ENCODE measurements at regions not wholly inside any gene's neighbourhood (a gene's known extent, or its start where the extent isn't known, plus 50 kb on each side); places are given as distances from the start of the nearest gene placed in this dataset.
"Not testable (repeated sequence)": the region's sequence is repeated elsewhere in the genome, so short reads cannot be mapped to it uniquely, and the experiment has no call there.

DNA sequence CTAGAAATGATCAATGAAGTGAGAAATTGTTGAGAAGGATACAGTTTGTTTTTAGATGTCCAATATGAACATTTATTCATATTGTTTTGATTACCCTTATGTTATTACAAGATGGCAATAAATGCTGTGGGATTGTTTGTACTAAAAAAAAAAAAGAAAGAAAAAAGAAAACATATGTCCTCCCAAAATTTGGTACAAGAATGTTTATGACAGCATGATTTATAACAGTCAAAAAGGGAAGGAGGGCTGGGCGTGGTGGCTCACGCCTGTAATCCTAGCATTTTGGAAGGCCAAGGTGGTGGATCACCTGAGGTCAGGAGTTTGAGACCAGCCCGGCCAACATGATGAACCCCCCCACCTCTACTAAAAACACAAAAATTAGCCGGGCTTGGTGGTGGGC is 78.5 kb upstream of the ID2 start:
- H3K27me3 ChIP-seq (ENCODE audit: low read depth, low read length); H3K36me3 ChIP-seq (ENCODE audit: control insufficient read depth in 1 of 2, insufficient read depth in 2 of 2, low read length in 2 of 2); H3K4me1 ChIP-seq (ENCODE audit: control insufficient read depth in 1 of 2, insufficient read depth in 2 of 2, low read length in 2 of 2); H3K9me3 ChIP-seq (ENCODE audit: control insufficient read depth in 1 of 2, low read length in 2 of 2); H3K4me3 ChIP-seq (ENCODE audit: low read depth in 1 of 2, low read length in 2 of 2); H3K27ac ChIP-seq (ENCODE audit: low read length): not testable (repeated sequence)

- Histone ChIP-seq H3K36me3 (ENCODE audit: control insufficient read depth in 1 of 2, insufficient read depth in 2 of 2, low read length in 2 of 2) (no peaks in the 10 kb centered on the region), H3K27ac (ENCODE audit: low read length) (no peak overlapping the region), H3K4me1 (ENCODE audit: control insufficient read depth in 1 of 2, insufficient read depth in 2 of 2, low read length in 2 of 2) (no peaks in the 10 kb centered on the region), H3K9me3 (ENCODE audit: control insufficient read depth in 1 of 2, low read length in 2 of 2) (no peaks in the 10 kb centered on the region), H3K4me3 (ENCODE audit: low read depth in 1 of 2, low read length in 2 of 2) (no peak overlapping the region), H3K27me3 (ENCODE audit: low read depth, low read length) (no peaks in the 10 kb centered on the region)
Observed at GRCh38 chr2:8604262-8604661, 77.6 kb upstream of the ID2 start.

DNA sequence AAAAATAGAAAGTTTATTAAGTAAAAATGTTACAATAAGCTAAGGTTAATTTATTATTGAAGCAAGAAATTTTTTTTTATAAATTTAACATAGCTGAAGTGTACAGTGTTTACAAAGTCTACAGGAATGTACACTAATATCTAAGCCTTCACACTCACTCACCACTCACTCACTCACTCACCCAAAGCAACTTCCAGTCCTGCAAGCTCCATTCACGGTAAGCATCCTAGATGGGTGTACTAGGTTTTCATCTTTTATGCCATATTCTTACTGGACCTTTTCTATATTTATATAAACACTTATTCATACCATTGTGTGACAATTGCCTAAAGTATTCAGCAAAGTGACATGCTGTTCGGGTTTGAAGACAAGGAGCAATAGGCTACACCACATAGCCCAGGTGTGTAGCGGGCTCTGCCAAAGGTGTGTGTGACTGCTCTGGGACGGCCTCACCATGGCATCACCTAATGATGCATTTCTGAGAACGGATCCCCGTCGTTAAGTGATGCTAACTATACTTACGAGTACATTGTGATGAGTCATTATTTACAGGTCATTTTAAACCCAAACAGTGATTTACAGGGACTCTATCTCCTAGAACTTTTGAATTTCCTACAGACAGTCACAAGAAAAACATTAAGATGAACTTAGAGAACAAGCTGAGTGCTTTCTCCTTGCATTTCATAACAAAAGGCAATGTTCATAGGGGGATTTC is 76.3 kb upstream of the ID2 start:
- no peak overlapping the region for H3K4me3 ChIP-seq (ENCODE audit: low read depth in 1 of 2, low read length in 2 of 2)
- no peaks in the 10 kb centered on the region for H3K36me3 ChIP-seq (ENCODE audit: control insufficient read depth in 1 of 2, insufficient read depth in 2 of 2, low read length in 2 of 2)
- no peaks in the 10 kb centered on the region for H3K27me3 ChIP-seq (ENCODE audit: low read depth, low read length)
- H3K27ac ChIP-seq (ENCODE audit: low read length), result no peak overlapping the region
- no peaks in the 10 kb centered on the region for H3K4me1 ChIP-seq (ENCODE audit: control insufficient read depth in 1 of 2, insufficient read depth in 2 of 2, low read length in 2 of 2)
- no peaks in the 10 kb centered on the region for H3K9me3 ChIP-seq (ENCODE audit: control insufficient read depth in 1 of 2, low read length in 2 of 2)

GRCh38 chr2:8606226-8606625 is 75.6 kb upstream of the ID2 start:
- Histone ChIP-seq H3K36me3 (ENCODE audit: control insufficient read depth in 1 of 2, insufficient read depth in 2 of 2, low read length in 2 of 2) (no peaks in the 10 kb centered on the region), H3K9me3 (ENCODE audit: control insufficient read depth in 1 of 2, low read length in 2 of 2) (no peaks in the 10 kb centered on the region), H3K4me3 (ENCODE audit: low read depth in 1 of 2, low read length in 2 of 2) (no peak overlapping the region), H3K27ac (ENCODE audit: low read length) (no peak overlapping the region), H3K4me1 (ENCODE audit: control insufficient read depth in 1 of 2, insufficient read depth in 2 of 2, low read length in 2 of 2) (no peaks in the 10 kb centered on the region), H3K27me3 (ENCODE audit: low read depth, low read length) (no peaks in the 10 kb centered on the region)

- H3K27me3 ChIP-seq (ENCODE audit: low read depth, low read length), result no peaks in the 10 kb centered on the region
- no peaks in the 10 kb centered on the region for H3K4me1 ChIP-seq (ENCODE audit: control insufficient read depth in 1 of 2, insufficient read depth in 2 of 2, low read length in 2 of 2)
- H3K9me3 ChIP-seq (ENCODE audit: control insufficient read depth in 1 of 2, low read length in 2 of 2), result no peaks in the 10 kb centered on the region
- no peak overlapping the region for H3K4me3 ChIP-seq (ENCODE audit: low read depth in 1 of 2, low read length in 2 of 2)
- H3K27ac ChIP-seq (ENCODE audit: low read length), result no peak overlapping the region
- no peaks in the 10 kb centered on the region for H3K36me3 ChIP-seq (ENCODE audit: control insufficient read depth in 1 of 2, insufficient read depth in 2 of 2, low read length in 2 of 2)
Observed at GRCh38 chr2:8606649-8607550, 75.0 kb upstream of the ID2 start.

- Histone ChIP-seq H3K4me1 (ENCODE audit: control insufficient read depth in 1 of 2, insufficient read depth in 2 of 2, low read length in 2 of 2) (no peaks in the 10 kb centered on the region), H3K36me3 (ENCODE audit: control insufficient read depth in 1 of 2, insufficient read depth in 2 of 2, low read length in 2 of 2) (no peaks in the 10 kb centered on the region), H3K27ac (ENCODE audit: low read length) (no peak overlapping the region), H3K27me3 (ENCODE audit: low read depth, low read length) (no peaks in the 10 kb centered on the region), H3K4me3 (ENCODE audit: low read depth in 1 of 2, low read length in 2 of 2) (no peak overlapping the region), H3K9me3 (ENCODE audit: control insufficient read depth in 1 of 2, low read length in 2 of 2) (no peaks in the 10 kb centered on the region)
Observed at GRCh38 chr2:8607606-8608005, 74.2 kb upstream of the ID2 start.

DNA sequence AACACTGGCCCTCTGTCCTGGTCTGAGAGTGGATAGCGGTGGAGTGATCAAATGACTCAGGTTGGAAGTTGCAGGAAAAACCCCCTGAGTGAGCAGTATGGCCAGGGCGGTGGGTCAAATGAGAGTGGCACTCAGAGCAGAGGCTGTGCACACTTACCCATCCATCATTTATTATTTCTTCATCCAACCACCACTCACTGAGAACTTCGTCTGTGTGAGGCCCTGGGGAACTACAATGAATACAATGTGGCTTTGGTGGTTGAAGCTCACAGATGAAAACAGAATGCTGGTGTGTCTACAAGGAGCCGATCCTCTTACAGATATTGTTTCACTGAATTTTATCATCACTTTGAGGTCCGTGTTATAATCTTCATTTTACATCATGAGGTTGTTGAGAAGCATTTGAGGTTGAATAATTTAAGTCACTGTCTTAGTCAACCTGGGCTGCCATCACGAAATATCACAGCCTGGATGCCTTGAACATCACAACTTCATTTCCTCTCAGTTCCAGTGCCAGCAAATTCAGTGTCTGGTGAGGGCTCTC is 73.4 kb upstream of the ID2 start:
- Histone ChIP-seq H3K4me3 (ENCODE audit: low read depth in 1 of 2, low read length in 2 of 2) (no peak overlapping the region), H3K4me1 (ENCODE audit: control insufficient read depth in 1 of 2, insufficient read depth in 2 of 2, low read length in 2 of 2) (no peaks in the 10 kb centered on the region), H3K9me3 (ENCODE audit: control insufficient read depth in 1 of 2, low read length in 2 of 2) (no peaks in the 10 kb centered on the region), H3K36me3 (ENCODE audit: control insufficient read depth in 1 of 2, insufficient read depth in 2 of 2, low read length in 2 of 2) (no peaks in the 10 kb centered on the region), H3K27ac (ENCODE audit: low read length) (no peak overlapping the region), H3K27me3 (ENCODE audit: low read depth, low read length) (no peaks in the 10 kb centered on the region)

DNA sequence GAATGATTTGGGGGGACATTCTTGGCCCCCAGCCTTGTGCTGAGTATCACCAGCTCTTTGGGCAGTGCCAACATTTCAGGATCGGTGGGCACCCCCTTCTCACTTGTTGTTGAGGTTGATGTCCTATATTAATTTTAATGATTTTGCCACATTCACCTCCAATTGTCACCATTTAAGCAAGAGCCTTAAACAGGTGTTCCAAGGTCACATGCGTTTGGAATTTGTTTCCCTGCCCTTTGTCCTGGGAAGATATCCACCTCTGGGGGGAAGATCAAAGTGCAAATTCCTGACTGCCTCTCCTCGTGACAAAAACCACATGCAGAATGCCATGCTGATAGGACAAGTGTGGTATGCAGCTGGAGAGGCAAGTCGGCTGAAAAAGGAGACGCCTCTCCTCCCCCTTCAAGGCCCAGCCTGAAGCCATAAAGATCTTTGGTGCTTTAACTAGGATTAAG is 72.5 kb upstream of the ID2 start:
- H3K9me3 ChIP-seq (ENCODE audit: control insufficient read depth in 1 of 2, low read length in 2 of 2), result no peaks in the 10 kb centered on the region
- no peak overlapping the region for H3K4me3 ChIP-seq (ENCODE audit: low read depth in 1 of 2, low read length in 2 of 2)
- H3K27ac ChIP-seq (ENCODE audit: low read length), result no peak overlapping the region
- no peaks in the 10 kb centered on the region for H3K4me1 ChIP-seq (ENCODE audit: control insufficient read depth in 1 of 2, insufficient read depth in 2 of 2, low read length in 2 of 2)
- H3K27me3 ChIP-seq (ENCODE audit: low read depth, low read length), result no peaks in the 10 kb centered on the region
- H3K36me3 ChIP-seq (ENCODE audit: control insufficient read depth in 1 of 2, insufficient read depth in 2 of 2, low read length in 2 of 2), result no peaks in the 10 kb centered on the region

GRCh38 chr2:8610775-8611174 is 71.1 kb upstream of the ID2 start:
- H3K4me1 ChIP-seq (ENCODE audit: control insufficient read depth in 1 of 2, insufficient read depth in 2 of 2, low read length in 2 of 2); H3K9me3 ChIP-seq (ENCODE audit: control insufficient read depth in 1 of 2, low read length in 2 of 2); H3K36me3 ChIP-seq (ENCODE audit: control insufficient read depth in 1 of 2, insufficient read depth in 2 of 2, low read length in 2 of 2); H3K27ac ChIP-seq (ENCODE audit: low read length); H3K4me3 ChIP-seq (ENCODE audit: low read depth in 1 of 2, low read length in 2 of 2); H3K27me3 ChIP-seq (ENCODE audit: low read depth, low read length): not testable (repeated sequence)

DNA sequence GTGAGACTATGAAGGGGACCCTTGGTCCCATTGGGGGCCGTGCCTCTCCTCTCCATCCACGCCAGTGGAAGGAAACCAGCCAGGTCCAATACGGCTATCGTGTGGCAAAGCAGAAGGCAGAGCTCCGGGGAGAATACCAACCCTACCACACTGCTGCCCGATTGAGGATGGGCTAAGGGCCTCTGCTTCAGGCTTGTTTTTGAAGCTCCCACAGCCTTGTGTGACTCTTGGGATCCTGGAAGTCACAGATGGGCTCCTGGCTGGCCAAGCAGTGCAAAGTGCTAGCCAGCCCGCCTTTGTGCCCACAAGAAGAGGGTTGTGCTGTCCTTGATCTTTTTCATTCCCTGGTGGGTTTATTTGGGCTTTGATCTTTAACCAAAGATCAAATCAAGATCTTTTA is 70.6 kb upstream of the ID2 start:
- Histone ChIP-seq H3K4me3 (ENCODE audit: low read depth in 1 of 2, low read length in 2 of 2) (no peak overlapping the region), H3K4me1 (ENCODE audit: control insufficient read depth in 1 of 2, insufficient read depth in 2 of 2, low read length in 2 of 2) (no peaks in the 10 kb centered on the region), H3K9me3 (ENCODE audit: control insufficient read depth in 1 of 2, low read length in 2 of 2) (no peaks in the 10 kb centered on the region), H3K27me3 (ENCODE audit: low read depth, low read length) (no peaks in the 10 kb centered on the region), H3K27ac (ENCODE audit: low read length) (no peak overlapping the region), H3K36me3 (ENCODE audit: control insufficient read depth in 1 of 2, insufficient read depth in 2 of 2, low read length in 2 of 2) (no peaks in the 10 kb centered on the region)

GRCh38 chr2:8611700-8612099 is 70.2 kb upstream of the ID2 start:
- Histone ChIP-seq H3K9me3 (ENCODE audit: control insufficient read depth in 1 of 2, low read length in 2 of 2) (no peaks in the 10 kb centered on the region), H3K27me3 (ENCODE audit: low read depth, low read length) (no peaks in the 10 kb centered on the region), H3K36me3 (ENCODE audit: control insufficient read depth in 1 of 2, insufficient read depth in 2 of 2, low read length in 2 of 2) (no peaks in the 10 kb centered on the region), H3K4me3 (ENCODE audit: low read depth in 1 of 2, low read length in 2 of 2) (no peak overlapping the region), H3K27ac (ENCODE audit: low read length) (no peak overlapping the region), H3K4me1 (ENCODE audit: control insufficient read depth in 1 of 2, insufficient read depth in 2 of 2, low read length in 2 of 2) (no peaks in the 10 kb centered on the region)

All from muscle layer of duodenum (tissue), 2 donors.